ENCODE measurements at regions not wholly inside any gene's neighbourhood (a gene's known extent, or its start where the extent isn't known, plus 50 kb on each side); places are given as distances from the start of the nearest gene placed in this dataset.

DNA sequence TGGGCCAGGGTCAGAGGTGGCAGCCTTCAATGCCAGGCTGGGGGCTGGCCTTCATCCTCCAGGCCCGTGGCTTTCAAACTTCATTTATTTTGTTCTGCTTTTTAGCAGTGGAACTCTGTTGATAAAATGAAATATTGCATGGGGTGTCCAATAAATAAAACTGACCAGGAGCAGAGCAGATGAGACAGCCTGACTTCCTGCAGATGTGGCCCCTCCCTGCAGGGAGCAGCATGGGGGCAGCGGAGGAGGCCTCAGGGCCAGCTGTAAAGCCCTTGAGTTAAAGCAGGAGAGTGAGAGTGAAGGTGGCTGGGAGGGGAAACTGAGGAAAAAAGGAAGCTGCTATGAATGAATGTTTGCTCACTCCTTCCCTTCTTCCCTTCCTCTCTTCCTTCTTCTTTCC lies 120.3 kb downstream of the RPAP3 start (continued):
- TF ChIP-seq, protein P1, sequence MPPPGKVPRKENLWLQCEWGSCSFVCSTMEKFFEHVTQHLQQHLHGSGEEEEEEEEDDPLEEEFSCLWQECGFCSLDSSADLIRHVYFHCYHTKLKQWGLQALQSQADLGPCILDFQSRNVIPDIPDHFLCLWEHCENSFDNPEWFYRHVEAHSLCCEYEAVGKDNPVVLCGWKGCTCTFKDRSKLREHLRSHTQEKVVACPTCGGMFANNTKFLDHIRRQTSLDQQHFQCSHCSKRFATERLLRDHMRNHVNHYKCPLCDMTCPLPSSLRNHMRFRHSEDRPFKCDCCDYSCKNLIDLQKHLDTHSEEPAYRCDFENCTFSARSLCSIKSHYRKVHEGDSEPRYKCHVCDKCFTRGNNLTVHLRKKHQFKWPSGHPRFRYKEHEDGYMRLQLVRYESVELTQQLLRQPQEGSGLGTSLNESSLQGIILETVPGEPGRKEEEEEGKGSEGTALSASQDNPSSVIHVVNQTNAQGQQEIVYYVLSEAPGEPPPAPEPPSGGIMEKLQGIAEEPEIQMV (CRISPR knock-in tag; IDR thresholded peaks at IDR 0.05; ENCODE audit: low read depth): no peak
- TF ChIP-seq, protein P2, sequence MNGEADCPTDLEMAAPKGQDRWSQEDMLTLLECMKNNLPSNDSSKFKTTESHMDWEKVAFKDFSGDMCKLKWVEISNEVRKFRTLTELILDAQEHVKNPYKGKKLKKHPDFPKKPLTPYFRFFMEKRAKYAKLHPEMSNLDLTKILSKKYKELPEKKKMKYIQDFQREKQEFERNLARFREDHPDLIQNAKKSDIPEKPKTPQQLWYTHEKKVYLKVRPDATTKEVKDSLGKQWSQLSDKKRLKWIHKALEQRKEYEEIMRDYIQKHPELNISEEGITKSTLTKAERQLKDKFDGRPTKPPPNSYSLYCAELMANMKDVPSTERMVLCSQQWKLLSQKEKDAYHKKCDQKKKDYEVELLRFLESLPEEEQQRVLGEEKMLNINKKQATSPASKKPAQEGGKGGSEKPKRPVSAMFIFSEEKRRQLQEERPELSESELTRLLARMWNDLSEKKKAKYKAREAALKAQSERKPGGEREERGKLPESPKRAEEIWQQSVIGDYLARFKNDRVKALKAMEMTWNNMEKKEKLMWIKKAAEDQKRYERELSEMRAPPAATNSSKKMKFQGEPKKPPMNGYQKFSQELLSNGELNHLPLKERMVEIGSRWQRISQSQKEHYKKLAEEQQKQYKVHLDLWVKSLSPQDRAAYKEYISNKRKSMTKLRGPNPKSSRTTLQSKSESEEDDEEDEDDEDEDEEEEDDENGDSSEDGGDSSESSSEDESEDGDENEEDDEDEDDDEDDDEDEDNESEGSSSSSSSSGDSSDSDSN (CRISPR knock-in tag; IDR thresholded peaks at IDR 0.05): no peak

DNA sequence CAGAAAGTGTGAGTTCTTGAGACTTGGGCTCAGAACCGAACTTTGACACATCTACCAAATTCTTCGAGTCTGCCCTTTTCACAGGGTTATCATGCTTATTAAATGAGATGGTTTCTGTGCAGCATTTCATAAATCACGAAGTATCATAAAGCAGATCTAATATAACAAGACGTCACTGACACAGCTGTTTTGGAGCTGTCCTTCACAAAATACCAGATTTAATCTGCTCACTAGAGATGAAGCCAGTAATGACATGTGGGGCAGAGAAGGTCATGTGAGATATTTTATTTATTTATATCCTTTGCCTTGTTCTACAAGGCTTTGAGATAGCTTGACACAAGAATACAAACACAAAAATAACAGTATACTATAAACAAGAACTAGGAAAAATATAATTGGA lies 127.0 kb downstream of the RPAP3 start:
- ChIA-PET POLR2A (no interaction called here), CTCF (ENCODE audit: low intra/inter-chr PET ratio, low total read pairs) (no interaction called here)
- Histone ChIP-seq H3K9ac (ENCODE audit: insufficient read depth, low read depth, low read length) (no peak overlapping the region), H3K4me2 (ENCODE audit: low read depth, low read length) (no peak overlapping the region), H3K79me2 (ENCODE audit: insufficient read depth, low read length) (no peaks in the 10 kb centered on the region), H3K36me3 (replicated peaks in 1 of 2; ENCODE audit: control insufficient read depth in 1 of 2, insufficient read depth in 2 of 2, low read length in 2 of 2) (no peaks in the 10 kb centered on the region), H4K20me1 (ENCODE audit: insufficient read depth, low read length) (no peaks in the 10 kb centered on the region), H3K4me1 (ENCODE audit: insufficient read depth, low read length) (no peaks in the 10 kb centered on the region), H3K4me3 (replicated peaks in 1 of 3; ENCODE audit: insufficient read depth in 1 of 3, low read depth in 2 of 3, low read length in 3 of 3) (no peak overlapping the region), H2AFZ (ENCODE audit: low read length) (no peak overlapping the region), H3K9me3 (ENCODE audit: low read length) (no peaks in the 10 kb centered on the region), H3K27me3 (ENCODE audit: control insufficient read depth in 1 of 2, insufficient read depth in 2 of 2, low read length in 2 of 2) (no peaks in the 10 kb centered on the region; a peak in 1 of 5 replicates), H3K27ac (ENCODE audit: extremely low read length, insufficient read depth, low read length) (no peak overlapping the region)
- 0% methylated on average over 4 of the region's 4 CpGs for WGBS (ENCODE audit: low lambda C conversion rate)
- DNase-seq (ENCODE audit: low spot score) (no peak), FAIRE-seq (no peak), ATAC-seq (no peak)
- intact Hi-C loops (cut with micrococcal nuclease; ENCODE audit: unreplicated experiment) (no loop called here), in situ Hi-C loops (cut with HindIII; ENCODE audit: extremely low pct_ligation_motif_present, low pct_unique_long_range_greater_than_20kb) (no loop called here)
- no TSS peak for BruUV-seq (replicated peaks)
- no peak for TF ChIP-seq KDM5B (CRISPR knock-in tag; IDR thresholded peaks at IDR 0.05; ENCODE audit: borderline replicate concordance)
- no peak for TF ChIP-seq BRCA1 (CRISPR knock-in tag; IDR thresholded peaks at IDR 0.05)
- TF ChIP-seq STAT5B (CRISPR knock-in tag; IDR thresholded peaks at IDR 0.05): no peak
- no peak for TF ChIP-seq ZNF780A (CRISPR knock-in tag; IDR thresholded peaks at IDR 0.05)
- TF ChIP-seq, protein P3, sequence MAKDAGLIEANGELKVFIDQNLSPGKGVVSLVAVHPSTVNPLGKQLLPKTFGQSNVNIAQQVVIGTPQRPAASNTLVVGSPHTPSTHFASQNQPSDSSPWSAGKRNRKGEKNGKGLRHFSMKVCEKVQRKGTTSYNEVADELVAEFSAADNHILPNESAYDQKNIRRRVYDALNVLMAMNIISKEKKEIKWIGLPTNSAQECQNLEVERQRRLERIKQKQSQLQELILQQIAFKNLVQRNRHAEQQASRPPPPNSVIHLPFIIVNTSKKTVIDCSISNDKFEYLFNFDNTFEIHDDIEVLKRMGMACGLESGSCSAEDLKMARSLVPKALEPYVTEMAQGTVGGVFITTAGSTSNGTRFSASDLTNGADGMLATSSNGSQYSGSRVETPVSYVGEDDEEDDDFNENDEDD (CRISPR knock-in tag; IDR thresholded peaks at IDR 0.05; ENCODE audit: borderline replicate concordance): no peak
- no peak for TF ChIP-seq KDM4B (CRISPR knock-in tag; IDR thresholded peaks at IDR 0.05)
- TF ChIP-seq TCF12 (IDR thresholded peaks at IDR 0.05): no peak
- no peak for TF ChIP-seq TCF12 (CRISPR knock-in tag; IDR thresholded peaks at IDR 0.05)
- no peak for TF ChIP-seq HOXA9 (CRISPR knock-in tag; IDR thresholded peaks at IDR 0.05; ENCODE audit: borderline replicate concordance)
- TF ChIP-seq ZNF160 (CRISPR knock-in tag; IDR thresholded peaks at IDR 0.05): no peak
- no peak for TF ChIP-seq ATF7-NPFF (CRISPR knock-in tag; IDR thresholded peaks at IDR 0.05; ENCODE audit: low read depth)
- no peak for TF ChIP-seq ZSCAN21 (CRISPR knock-in tag; IDR thresholded peaks at IDR 0.05; ENCODE audit: borderline replicate concordance)
- no peak for TF ChIP-seq KAT8 (CRISPR knock-in tag; IDR thresholded peaks at IDR 0.05)
- TF ChIP-seq, protein P4, sequence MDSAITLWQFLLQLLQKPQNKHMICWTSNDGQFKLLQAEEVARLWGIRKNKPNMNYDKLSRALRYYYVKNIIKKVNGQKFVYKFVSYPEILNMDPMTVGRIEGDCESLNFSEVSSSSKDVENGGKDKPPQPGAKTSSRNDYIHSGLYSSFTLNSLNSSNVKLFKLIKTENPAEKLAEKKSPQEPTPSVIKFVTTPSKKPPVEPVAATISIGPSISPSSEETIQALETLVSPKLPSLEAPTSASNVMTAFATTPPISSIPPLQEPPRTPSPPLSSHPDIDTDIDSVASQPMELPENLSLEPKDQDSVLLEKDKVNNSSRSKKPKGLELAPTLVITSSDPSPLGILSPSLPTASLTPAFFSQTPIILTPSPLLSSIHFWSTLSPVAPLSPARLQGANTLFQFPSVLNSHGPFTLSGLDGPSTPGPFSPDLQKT (CRISPR knock-in tag; IDR thresholded peaks at IDR 0.05; ENCODE audit: borderline replicate concordance): no peak

Data from HepG2 (cell line).